ENCODE measurements at regions not wholly inside any gene's neighbourhood (a gene's known extent, or its start where the extent isn't known, plus 50 kb on each side); places are given as distances from the start of the nearest gene placed in this dataset.

GRCh38 chr13:83232626-83233025 is 649.6 kb downstream of the SLITRK1 start:
- no peaks in the 10 kb centered on the region for H3K27me3 ChIP-seq (ENCODE audit: control insufficient read depth in 4 of 4, insufficient read depth in 4 of 4, low read length in 3 of 4)

GRCh38 chr13:83229574-83230305 is 652.5 kb downstream of the SLITRK1 start:
- DNase-seq (ENCODE audit: low spot score): no peak
- TF ChIP-seq FOXA1 (IDR thresholded peaks at IDR 0.05): no peak
- no peak for TF ChIP-seq JUND (IDR thresholded peaks at IDR 0.05)
- TF ChIP-seq RXRA (IDR thresholded peaks at IDR 0.05): no peak
- TF ChIP-seq REST (IDR thresholded peaks at IDR 0.05): no peak
- TF ChIP-seq MAX (IDR thresholded peaks at IDR 0.05): no peak
- 33% methylated on average over 1 of the region's 1 CpG for WGBS

More at GRCh38 chr13:83232626-83233025, 649.6 kb downstream of the SLITRK1 start:
- 60% methylated on average over 1 of the region's 1 CpG for WGBS
- H3K36me3 ChIP-seq (ENCODE audit: control insufficient read depth in 4 of 4, insufficient read depth in 3 of 4, low read depth in 1 of 4, low read length in 3 of 4): no peaks in the 10 kb centered on the region
- H3K4me3 ChIP-seq (ENCODE audit: low read depth in 1 of 3, low read length in 3 of 3): no peak overlapping the region
- TF ChIP-seq GABPA (IDR thresholded peaks at IDR 0.05 in 1 of 2, conservative IDR thresholded peaks at IDR 0.05 in 1 of 2) (no peak), MAX (IDR thresholded peaks at IDR 0.05) (no peak), CTCF (IDR thresholded peaks at IDR 0.05; ENCODE audit: low read depth, low read length, missing input control) (no peak), ZBTB33 (IDR thresholded peaks at IDR 0.05) (no peak), RXRA (IDR thresholded peaks at IDR 0.05) (no peak), NR2F2 (IDR thresholded peaks at IDR 0.05) (no peak), FOXA1 (IDR thresholded peaks at IDR 0.05) (no peak), HNF4A (conservative IDR thresholded peaks at IDR 0.05) (no peak)
- no peaks in the 10 kb centered on the region for H3K9me3 ChIP-seq (ENCODE audit: control insufficient read depth in 4 of 4, low read length in 3 of 4)
- no peak overlapping the region for H3K27ac ChIP-seq (ENCODE audit: low read depth in 1 of 2, low read length in 2 of 2)
- no peak for DNase-seq (ENCODE audit: low spot score)
- H3K9ac ChIP-seq (ENCODE audit: low read depth in 1 of 2, low read length in 2 of 2): no peak overlapping the region
- no peaks in the 10 kb centered on the region for H3K4me1 ChIP-seq (ENCODE audit: control insufficient read depth in 4 of 4, insufficient read depth in 4 of 4, low read length in 3 of 4)

More at GRCh38 chr13:83229574-83230305, 652.5 kb downstream of the SLITRK1 start:
- Histone ChIP-seq H3K27me3 (ENCODE audit: control insufficient read depth in 4 of 4, insufficient read depth in 4 of 4, low read length in 3 of 4) (no peaks in the 10 kb centered on the region), H3K9me3 (ENCODE audit: control insufficient read depth in 4 of 4, low read length in 3 of 4) (no peaks in the 10 kb centered on the region), H3K36me3 (ENCODE audit: control insufficient read depth in 4 of 4, insufficient read depth in 3 of 4, low read depth in 1 of 4, low read length in 3 of 4) (no peaks in the 10 kb centered on the region), H3K4me3 (ENCODE audit: low read depth in 1 of 3, low read length in 3 of 3) (no peak overlapping the region), H3K4me1 (ENCODE audit: control insufficient read depth in 4 of 4, insufficient read depth in 4 of 4, low read length in 3 of 4) (no peaks in the 10 kb centered on the region), H3K9ac (ENCODE audit: low read depth in 1 of 2, low read length in 2 of 2) (no peak overlapping the region), H3K27ac (ENCODE audit: low read depth in 1 of 2, low read length in 2 of 2) (no peak overlapping the region)
